HG03442 (cell line): ENCODE measurements at regions not wholly inside any gene's neighbourhood (a gene's known extent, or its start where the extent isn't known, plus 50 kb on each side); places are given as distances from the start of the nearest gene placed in this dataset.

ENCODE experiments used
- ATAC-seq: cut with Tn5 transposase; IDR thresholded peaks from one replicate; pipeline ENCODE4 v1.9.1; 2021; ENCODE audit warnings: mild to moderate bottlenecking, moderate library complexity; ENCODE audit not compliant: unreplicated experiment

DNA sequence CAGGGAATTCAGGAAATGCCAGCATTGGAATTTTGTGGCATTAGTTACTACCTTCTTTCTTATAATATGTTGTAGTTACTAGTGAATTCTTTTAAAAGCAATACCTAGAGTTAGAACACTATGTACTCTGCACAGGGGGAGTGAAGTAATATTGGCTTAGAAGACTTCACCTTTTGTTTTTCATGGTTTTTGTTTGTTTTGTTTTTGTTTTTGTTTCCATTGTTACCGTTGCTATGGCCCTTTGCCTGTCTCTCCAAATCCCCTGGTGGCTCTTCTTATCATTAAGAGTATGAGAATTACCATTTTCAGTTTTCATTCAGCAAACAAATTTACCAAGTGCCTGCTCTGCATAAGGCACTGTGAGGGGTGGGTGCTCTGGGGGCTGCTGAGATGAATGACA is 160.1 kb downstream of the HAUS1 start:
- ATAC-seq = no peak

DNA sequence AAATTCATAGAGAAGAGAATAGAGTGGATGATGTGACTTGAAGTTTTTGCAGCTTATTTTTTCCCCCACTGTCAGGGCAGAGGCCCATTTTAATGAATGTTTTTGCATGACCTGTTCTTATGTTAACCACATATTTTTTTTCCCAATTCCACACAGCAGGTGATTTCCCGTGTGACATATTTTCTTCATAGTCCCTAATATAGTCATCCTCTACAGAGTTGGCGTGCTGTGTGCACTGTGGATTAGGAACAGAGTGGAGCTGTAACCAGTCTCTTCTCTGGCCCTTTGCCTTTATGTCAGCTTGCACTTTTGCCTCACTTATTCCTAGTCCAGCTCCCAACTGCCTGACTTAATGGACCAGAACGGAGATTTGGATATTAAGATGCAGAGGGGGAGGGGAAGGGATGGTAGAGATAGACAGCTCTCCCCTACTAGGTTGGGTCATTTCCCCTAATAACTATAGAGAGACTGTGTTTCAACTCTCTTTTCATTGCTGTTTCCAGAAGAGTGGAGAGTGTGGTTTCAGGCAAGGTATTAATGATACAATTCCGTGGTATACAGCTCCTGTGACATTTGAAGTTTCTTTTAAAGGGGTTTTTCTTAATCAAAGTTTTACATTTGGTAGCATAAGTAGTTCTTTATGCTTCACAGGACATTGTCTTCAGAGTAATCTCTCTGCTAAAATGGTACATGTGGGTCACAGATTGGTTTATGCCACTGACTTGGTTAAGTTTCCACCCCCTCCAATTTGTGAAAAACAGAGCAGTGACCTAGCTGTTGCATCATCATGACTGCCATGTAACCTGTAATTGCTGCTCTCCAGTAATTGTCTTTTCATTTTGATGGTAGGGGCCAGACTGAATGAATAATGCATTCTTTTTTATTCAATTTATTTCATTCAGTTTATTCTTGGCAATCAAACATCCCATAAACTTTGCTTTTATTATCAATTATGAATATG is 161.3 kb downstream of the HAUS1 start:
- no peak for ATAC-seq

DNA sequence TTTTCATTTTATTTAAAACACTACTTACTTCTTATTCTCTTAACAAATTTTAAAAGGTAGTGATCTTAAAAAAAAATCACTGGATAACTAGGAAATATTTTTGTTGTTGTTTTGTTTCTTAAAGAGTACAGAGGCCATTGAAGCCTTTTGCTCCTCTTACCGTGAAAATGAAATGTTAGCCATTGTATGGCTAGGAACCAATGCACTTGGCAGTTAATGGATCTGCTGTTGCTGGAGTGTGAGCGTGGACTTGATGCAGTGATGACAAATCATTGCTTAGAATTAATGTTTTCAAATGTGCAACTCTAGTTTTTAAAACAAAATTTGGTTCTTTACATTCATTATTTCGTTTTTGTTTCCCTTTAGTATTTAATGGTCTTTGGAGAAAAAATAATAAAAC is 162.3 kb downstream of the HAUS1 start:
- no peak for ATAC-seq

DNA sequence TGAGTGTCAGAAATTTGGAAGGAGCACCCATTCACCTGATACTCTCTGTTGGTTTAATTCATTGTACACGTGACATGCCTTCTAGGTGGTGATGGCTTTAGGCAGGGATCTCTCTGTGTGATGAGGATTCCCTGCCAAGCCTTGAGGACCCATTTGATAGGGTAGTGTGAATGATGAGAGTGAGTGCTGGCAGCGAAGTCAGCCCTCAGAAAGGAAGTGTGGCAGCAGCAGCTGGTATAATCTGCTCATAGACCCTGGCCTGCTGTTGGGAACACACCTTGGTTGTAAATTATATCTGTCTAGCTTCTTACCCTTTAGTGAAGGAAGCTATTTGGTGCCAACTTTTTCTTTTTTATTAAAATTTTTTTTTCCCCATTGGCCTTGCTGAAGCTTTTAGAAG is 164.5 kb downstream of the HAUS1 start:
- ATAC-seq = no peak

DNA sequence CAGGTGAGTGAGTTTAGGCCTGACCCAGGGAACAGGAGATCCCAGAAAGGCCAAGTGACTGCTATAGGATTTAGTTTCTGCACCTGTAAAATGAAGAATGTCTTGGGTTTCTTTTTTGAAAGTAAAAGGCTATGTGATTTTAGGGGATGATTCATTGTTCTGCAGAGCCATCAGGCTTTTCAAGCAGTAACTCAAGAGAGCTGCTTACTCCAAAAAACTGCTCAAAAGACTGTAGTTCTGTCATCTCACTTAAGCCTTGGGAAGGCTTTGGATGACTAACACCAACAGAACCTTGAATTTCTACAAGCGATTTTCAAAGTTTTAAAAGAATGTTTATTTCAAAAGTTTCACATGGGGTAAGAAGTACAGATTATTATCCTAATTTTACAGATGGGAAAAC is 165.1 kb downstream of the HAUS1 start:
- ATAC-seq = no peak

DNA sequence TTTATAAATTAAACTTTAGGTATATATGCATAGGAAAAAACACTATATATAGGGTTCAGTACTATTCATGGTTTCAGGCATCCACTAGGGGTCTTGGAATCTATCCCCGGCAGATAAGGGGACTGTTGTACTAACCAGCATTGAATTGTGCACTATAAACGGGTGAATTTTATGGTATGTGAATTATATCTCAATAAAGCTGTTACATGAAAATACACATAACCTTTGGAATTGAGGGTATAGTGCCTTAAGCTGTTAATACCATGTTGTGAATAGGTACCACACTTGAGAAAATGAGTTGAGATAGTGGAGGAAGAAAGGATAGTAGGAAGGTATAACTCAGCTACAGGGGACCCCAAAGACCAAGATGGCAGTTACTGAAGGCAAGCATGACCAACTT is 167.3 kb downstream of the HAUS1 start:
- ATAC-seq = no peak

DNA sequence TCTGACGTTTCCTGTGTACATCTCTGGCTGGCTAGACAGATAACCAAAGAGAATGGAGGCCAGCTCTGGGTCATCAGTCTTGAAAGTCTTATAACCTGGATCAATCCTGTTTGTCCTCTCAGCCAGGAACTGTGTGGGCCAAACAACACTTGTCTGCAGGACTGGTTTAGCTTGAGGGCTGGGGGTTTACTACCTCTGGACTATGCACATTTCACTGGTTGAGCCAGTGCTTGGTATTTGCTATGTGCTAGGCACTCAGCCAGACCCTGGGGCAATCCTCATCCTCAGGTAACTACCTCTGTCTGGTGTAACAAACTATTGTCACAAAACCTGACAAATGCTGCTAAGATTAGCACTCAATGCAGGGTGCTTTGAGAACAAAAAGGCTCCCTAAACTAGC is 169.7 kb downstream of the HAUS1 start:
- no peak for ATAC-seq

DNA sequence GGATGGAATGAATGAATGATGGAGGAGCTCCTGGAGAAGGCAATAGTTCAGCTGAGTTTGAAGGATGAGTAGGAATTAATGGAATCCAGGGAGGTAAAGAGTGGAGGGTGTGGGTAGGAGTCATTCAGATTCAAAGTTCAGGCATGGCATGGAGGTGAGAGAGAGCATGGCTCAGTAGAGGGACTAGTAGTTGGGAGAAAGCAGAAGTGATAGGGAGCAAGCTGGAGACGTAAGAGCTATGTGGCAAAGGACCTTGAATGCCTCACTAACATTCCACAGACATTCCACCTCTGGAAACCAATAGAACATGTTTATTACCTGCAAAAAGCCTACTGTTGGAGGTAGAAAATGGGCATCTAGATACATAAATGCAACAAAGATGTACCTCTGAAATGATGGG is 170.1 kb downstream of the HAUS1 start:
- ATAC-seq = no peak

DNA sequence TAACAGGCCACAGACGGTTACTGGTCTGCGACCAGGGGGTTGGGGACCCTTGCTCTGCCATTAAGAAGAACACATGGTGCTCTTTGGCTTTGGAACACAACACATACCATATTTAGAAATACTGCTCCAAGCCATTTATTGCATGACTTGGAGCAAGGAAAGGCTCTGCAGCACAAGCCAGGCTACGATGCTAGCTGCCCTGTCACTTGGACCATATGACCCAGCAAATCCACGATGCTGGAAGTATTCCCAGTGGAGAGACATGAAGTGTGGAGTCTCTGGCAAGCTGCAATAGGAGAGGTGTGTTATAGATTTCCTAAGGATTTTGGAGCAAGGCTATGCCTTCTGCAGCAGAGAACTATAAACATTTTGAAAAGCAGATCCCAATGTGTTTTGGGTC is 171.2 kb downstream of the HAUS1 start:
- ATAC-seq = no peak

DNA sequence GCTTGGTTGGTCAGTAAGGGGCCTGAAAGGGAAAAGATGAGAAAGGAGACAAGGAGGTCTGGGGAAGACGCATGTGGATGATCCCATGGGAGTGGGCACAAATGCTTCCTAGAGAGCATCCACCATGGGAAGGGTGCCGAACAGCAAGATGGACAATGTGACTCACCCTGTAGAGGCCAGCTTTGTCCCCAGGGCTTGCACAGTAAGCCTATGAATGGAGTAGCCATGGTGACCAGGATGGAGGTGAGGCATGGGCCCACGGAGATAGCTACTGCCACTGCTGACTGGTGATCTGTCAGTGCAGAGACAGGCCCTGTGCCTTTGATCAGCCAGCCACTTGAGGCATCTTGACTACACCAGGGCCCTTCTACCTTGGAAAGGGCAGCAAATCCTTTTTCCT is 172.6 kb downstream of the HAUS1 start:
- no peak for ATAC-seq

DNA sequence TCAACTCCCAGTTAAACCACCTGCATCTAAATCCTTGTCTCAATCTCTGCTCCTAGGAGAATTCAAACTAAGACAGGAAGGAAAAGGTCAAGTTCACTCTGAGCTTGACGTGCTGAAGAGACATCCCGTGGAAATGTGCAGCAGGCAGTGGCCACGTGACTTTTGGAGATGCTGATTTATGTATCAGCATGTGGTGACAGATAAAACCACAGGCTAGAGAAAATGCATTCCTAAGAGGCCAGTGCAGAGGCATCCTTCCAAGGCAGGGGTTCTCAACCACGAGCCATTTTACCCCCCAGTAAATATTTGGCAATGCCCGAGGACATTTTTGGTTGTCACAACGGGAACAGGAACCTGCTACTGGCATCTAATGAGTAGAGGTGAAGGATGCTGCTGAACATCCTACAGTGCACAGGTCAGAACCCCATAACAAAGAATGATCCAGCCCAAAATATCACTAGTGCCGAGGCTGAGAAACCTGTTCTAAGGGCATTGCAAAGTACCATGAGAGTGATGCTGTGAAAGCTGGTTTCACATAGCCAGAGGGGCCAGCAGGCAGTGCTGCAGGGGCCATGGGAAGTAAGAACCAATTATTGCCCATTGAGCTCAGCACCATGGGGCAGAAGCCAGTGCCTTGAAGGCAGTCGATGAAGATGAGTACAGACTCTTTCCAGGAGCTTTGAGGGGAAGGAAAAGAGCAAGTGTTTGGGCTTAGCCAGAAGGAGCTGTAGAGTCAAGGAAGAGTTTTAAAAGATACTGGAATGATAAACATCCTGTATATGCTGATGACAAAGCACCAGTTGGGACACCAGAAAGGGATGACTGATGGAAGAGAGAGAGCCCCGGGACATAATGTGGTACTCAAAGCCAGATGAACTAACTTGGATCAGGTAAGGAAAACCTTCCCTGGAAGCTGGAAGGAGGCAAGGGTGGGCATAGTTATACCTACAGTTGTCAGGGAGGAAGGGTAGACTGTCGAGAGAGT is 174.6 kb downstream of the HAUS1 start:
- ATAC-seq = no peak

DNA sequence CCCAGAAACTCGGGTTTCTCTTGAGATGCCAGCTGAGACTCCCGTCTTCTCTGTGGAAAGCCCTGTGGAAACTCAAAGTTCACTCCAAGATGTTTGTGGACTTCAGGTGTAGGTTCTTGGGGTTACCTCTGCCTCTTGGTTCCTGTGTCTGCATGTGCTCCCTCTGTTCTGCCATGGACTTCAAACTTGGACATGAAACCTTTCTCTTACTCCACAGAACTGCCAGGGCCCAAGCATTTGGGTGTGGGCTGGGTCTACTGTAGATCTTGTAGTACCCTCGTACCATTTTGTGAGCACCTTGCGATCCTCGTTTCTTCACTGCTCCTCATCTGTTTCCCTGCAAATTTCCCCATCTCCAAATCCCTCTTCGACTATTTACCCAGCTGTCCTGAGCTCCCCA is 175.5 kb downstream of the HAUS1 start:
- no peak for ATAC-seq

DNA sequence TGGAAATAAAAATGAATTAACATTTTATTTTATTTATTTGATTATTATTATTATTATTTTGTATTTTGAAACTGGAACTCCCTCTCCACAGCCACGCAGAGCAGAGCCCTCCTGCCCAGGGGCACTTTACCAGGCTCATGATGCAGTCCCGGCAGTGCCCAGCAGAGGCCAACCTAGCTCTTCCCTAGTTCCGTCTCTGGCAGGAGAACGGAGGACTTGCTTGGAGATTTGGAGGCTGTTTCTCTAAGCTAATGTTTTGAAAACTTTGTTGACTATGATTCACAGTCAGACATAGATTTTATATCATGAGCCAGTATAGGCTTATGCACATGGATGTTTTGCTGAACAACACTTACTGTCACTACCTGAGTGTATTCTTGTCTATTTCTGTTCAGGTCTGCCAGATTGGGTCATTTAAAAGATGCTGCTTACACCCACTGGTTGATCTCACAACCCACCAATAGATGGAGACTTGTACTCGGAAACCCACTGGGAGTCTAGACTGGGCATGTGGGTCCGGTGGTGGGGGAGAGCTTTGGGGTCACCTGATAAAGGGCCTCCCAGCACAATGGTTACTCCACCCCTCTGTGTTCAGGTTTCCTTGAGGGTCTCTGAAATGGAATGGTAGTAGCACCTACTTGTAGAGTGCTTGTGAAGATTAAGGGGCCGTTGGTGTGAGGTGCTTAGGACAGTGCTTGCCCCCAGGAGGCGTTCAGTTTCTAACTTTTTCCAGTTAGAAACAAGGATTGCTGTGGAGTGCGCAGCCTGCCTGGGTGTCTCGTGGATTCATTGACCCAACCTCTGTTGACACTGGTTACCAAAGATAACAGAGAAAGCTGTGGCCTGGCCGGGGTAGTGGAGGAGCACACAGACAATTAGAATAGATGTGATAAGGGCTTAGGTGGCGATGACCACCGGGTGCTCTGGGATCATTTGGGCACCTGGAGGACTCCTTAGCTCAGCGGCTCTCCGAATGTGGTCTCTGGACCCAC is 177.3 kb downstream of the HAUS1 start:
- peak; percentile 77 for ATAC-seq

DNA sequence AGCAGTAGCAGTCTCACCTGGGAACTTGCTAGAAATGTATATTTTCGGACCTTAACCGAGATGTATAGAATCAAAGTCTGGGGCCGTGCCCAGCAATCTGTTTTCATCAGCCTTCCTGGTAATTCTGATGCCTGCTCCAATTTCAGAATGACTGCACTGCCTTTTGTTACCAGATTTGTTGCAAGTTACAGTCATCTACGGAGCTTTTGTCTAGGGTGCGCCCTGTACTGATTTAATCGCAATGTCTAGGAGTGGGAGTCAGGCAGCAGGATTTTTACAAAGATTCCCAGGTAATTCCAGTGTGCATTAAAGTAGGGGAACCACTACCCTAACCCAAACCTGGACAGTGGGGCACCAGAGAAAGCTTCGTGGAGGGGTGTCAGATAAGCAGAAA is 178.0 kb downstream of the HAUS1 start:
- ATAC-seq = no peak

DNA sequence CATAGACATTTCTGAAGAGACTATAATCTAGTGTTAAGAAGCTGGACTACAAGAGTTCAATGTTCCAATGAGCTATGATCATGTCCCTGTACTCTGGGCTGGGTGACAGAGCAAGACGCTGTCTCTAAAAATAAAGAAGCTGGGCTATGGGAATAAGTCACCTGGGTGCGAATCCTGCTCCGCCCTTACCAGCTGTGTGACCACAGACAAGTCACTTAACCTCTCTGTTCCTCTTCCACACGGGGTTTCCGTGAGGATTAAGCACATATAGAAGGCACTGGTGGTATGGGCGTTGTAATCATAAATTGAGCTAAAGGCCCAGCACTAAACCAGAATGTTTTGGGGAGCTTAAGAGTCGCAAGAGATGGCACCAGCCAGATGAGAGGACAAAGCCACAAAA is 178.5 kb downstream of the HAUS1 start:
- ATAC-seq = no peak

DNA sequence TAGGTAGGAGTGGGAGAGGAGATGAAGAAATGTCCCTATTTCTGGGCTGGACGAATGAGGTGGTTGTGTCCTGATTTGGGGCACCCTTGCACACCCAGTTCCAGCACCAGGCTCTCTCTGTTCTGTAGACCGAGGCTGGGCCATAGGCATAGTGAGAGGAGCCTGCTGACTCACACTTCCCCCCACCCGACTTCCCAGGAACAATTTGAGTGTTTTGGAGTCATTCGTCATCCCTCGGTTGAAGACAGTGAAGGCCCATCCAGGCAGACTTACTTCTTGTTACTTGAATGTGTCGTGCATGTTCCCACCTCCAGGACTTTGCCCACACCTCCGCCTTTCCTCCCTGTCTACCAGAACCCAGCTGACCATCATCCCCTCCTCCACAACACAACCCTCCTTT is 179.1 kb downstream of the HAUS1 start:
- ATAC-seq = no peak

DNA sequence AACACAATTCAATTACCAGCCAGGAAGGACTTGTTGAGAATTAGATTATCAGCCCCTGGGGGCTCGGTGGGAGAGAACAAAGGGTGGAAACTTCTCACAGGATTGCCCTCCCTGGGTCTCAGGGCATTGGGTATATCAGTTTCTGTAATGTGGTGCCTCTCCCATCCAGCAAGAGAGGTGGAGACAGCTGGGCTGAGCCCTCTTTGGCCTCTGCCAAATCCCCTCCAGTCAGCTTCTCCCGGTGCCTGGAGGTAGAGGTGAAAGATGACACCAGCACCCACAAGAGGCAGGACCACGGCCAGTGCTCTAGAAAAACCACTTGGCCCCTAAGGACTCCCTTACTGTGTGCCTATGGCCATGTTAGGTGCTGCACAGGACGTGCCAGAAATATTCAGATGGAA is 179.7 kb downstream of the HAUS1 start:
- no peak for ATAC-seq

DNA sequence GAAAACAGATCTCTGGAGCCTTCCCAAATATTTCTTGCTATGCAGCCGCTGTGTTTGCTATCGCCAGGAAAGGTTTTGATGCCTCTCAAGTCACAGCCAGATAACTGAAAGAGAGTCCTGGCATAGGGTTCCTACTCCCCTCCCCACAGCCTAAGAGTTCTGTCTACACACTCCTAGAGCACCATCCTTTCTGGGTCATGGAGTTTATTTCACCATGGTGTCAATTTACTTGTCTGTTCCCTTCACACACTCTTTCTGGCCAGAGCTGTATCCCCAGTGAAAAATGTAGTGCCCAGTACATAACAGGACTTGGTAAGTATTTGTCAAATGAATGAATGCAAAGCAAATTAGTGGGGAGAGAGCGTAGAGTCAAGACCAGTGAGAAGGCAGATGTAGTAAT is 185.3 kb downstream of the HAUS1 start:
- ATAC-seq = no peak

DNA sequence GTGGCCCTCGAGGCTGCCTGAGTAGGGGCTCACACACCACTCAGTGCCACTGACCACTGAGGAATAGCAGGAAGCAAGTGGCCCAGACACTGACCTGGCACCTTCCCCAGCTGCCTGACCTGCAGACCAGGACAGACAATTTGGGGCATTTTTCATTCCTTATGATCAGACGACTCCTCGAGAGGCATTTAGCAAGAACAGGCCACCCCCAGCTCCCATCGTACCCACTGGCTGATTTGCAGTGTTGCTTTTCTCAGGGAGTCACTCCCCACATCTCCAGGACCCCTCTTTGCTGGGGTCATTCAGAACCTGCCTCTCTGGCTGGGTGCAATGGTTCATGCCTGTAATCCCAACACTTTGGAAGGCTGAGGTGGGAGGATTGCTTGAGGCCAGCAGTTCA is 185.7 kb downstream of the HAUS1 start:
- no peak for ATAC-seq

DNA sequence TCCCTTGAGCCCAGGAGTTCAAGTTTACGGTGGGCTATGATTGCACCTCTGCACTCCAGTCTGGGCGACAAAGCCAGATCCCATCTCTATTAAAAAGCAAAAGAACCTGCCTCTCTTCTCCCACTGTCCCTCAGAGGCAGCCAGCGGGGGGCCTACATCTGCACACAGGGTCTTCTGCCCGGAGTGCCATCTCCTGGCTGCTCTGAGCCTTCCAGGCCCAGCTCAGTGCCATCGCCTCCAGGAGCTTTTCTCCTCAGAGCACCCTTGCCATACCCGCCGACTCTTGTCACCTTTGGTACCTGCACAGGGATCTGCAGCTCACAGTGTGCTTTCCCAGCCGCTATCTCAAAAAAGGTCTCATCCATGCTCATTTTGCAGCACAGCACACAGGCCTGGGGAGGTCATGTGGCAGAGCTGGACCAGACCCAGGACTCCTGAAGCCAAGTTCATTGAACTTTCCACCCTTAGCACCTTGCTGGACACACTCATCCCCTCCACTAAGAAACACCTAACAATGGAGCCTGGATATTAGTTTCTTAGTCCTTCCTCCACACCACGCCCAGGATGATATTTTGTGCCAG is 186.3 kb downstream of the HAUS1 start:
- ATAC-seq = no peak
